AG10803 (cell line): ENCODE measurements at regions not wholly inside any gene's neighbourhood (a gene's known extent, or its start where the extent isn't known, plus 50 kb on each side); places are given as distances from the start of the nearest gene placed in this dataset.

ENCODE experiments used
- DNase-seq: peaks from one replicate; pipeline ENCODE4 v3.0.0; 2010; ENCODE audit warnings: low read depth
- H3K4me3 ChIP-seq: 2 replicates; pipeline ENCODE4 v1.5.1; 2011; ENCODE audit warnings: mild to moderate bottlenecking, low read length, control low read depth
- TF ChIP-seq, protein P1 (sequence below): conservative IDR thresholded peaks from 2 replicates; pipeline ENCODE4 v1.5.1; 2011; ENCODE audit warnings: mild to moderate bottlenecking, low read length, control low read depth, inconsistent platforms

DNA sequence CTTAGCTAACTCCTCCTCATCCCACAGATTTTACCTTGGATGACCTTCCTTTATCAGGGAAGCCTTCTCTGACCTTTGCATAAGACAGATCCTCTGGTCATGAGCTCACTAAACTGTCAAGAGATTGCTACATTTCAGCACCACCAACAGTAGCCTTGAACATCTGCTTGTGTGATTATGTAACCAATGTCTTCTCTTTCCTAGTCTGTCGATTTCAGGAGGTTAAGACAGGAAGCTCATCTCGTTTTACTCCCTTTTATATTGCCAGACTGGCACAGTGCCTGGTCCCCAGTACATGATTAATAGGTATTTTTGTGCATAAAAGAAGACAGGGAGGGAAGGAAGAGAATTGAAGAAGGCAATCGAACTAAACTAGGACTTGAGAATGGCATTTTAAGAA is 1697.7 kb downstream of the EFNB2 start:
- DNase-seq: no peak
- no peak overlapping the region for H3K4me3 ChIP-seq
- TF ChIP-seq, protein P1, sequence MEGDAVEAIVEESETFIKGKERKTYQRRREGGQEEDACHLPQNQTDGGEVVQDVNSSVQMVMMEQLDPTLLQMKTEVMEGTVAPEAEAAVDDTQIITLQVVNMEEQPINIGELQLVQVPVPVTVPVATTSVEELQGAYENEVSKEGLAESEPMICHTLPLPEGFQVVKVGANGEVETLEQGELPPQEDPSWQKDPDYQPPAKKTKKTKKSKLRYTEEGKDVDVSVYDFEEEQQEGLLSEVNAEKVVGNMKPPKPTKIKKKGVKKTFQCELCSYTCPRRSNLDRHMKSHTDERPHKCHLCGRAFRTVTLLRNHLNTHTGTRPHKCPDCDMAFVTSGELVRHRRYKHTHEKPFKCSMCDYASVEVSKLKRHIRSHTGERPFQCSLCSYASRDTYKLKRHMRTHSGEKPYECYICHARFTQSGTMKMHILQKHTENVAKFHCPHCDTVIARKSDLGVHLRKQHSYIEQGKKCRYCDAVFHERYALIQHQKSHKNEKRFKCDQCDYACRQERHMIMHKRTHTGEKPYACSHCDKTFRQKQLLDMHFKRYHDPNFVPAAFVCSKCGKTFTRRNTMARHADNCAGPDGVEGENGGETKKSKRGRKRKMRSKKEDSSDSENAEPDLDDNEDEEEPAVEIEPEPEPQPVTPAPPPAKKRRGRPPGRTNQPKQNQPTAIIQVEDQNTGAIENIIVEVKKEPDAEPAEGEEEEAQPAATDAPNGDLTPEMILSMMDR: no peak

DNA sequence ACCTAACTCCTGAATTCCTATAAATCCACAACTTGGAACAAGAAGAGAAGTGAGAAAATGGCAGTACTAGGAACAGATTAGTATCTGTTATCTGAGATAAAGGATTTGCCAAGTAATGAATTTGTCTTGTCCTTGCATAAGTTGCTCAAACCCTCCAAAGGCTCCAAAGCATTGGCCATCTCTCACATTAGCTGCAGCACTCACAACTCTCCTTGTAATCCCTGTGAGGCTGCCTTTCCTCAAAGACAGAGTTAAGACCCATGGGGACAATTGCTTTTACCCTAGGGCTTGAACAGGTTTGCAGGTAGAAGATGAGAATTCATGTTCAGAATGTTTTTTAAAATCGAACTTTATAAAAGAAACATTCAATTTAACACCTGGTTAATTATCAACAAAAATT is 1702.2 kb downstream of the EFNB2 start:
- H3K4me3 ChIP-seq: no peak overlapping the region
- no peak for DNase-seq
- TF ChIP-seq, protein P1: no peak

DNA sequence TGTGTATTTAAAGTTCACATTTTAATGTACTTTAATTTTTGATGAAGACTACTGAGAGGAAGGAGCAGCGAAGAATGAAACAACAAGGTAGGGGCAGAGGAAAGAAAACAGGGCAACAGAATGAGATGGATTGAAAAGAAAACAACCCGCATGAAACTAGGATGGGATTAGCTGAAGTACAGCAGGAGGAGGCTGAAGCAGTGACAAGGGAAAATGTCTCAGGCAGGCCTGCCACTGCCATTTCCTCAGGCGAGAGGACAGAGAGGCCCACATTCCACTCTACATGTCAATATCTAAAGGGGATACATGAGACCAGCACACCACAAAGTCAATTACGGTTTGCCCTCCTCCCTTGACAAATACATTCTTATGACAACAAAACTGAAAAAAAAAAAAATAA is 1703.2 kb downstream of the EFNB2 start:
- DNase-seq: no peak
- TF ChIP-seq, protein P1: no peak
- H3K4me3 ChIP-seq: no peak overlapping the region

DNA sequence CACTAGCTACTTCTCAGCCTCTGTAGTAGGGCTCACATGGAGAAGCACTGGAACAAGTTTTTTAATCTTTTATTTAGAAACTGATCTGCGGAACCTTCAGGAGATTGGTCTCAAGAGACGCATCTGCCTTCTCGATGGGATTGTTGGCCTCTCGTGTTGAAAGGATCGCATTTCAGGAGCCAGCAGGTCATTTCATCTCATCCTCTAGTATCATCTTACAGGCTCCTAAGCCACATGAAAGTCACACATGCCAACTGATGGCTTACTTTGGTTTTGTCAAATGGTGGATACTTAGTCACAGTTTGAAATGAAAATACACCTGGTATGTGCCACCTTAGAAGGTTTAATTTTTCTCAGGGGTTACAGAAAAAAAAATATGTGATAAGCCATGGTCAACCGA is 1703.6 kb downstream of the EFNB2 start:
- H3K4me3 ChIP-seq: no peak overlapping the region
- TF ChIP-seq, protein P1: no peak
- no peak for DNase-seq

DNA sequence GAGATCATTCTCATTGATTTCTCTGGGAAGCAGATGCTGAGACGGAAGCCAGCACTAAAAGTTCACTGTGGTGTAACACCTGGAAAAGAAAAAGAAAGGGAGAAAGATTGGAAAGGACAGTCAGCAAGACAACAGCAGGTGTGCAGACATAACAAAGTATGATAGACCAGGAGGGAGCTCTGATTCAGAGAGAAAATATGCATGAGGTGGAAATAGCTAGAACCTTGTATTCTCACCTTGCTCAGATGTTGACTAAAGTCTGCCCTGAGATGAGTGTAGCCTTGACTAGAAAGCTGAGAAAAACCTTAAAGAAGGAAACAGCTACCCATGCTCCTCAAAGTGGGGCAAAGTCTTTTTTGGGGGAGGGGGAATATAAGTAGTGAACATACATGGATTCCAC is 1711.8 kb downstream of the EFNB2 start:
- TF ChIP-seq, protein P1: no peak
- no peak for DNase-seq
- H3K4me3 ChIP-seq: no peak overlapping the region

DNA sequence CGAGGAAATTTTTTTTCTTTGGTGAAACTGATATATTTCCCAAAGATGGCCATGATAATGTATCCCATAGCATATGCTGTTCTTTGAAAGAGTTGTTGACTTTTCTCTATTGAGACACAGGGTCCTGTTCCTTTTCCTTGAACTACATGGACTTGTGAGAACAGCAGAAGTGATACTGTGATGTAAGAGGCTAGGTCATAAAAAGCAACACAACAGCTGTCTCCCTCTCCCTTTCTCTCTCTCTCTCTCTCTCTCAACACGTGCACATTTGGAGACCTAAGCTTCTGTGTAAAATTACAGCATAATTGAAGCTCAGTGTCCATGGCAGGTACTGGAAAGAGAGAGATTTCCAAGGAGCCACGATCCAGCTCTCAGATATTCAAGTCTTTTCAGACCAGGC is 1712.4 kb downstream of the EFNB2 start:
- no peak for DNase-seq
- TF ChIP-seq, protein P1: no peak
- no peak overlapping the region for H3K4me3 ChIP-seq

DNA sequence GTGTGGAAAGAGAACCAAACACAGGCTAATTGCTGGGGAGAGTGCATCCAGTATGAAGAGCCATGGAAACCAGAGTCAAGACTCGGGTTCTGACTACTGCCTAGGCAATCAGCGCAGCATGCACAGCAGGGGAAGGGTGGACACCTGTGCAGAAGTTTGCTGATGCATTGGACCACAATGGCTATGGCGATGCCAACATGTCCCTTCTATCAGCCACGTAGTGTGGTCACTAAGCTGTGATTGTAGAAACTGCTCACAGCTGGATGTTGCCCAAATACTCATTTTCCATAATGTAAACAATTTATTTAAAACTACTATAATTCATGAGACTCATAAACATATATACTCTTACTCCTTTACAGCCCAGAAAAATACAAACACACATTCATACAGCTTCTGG is 1718.2 kb downstream of the EFNB2 start:
- TF ChIP-seq, protein P1: no peak
- H3K4me3 ChIP-seq: no peak overlapping the region
- DNase-seq: no peak
